HUES48 (cell line): ENCODE measurements at regions not wholly inside any gene's neighbourhood (a gene's known extent, or its start where the extent isn't known, plus 50 kb on each side); places are given as distances from the start of the nearest gene placed in this dataset.

ENCODE experiments used
- H3K27ac ChIP-seq: one replicate; pipeline ENCODE4 v1.7.0; 2013; ENCODE audit warnings: low read depth, low read length, inconsistent platforms
- H3K27me3 ChIP-seq: 2 replicates; pipeline ENCODE4 v1.6.1; 2013; ENCODE audit warnings: mild to moderate bottlenecking, low read length; ENCODE audit not compliant: control insufficient read depth, insufficient read depth
- H3K36me3 ChIP-seq: 2 replicates; pipeline ENCODE4 v1.6.1; 2013; ENCODE audit warnings: low read length; ENCODE audit not compliant: control insufficient read depth, insufficient read depth
- H3K4me1 ChIP-seq: 2 replicates; pipeline ENCODE4 v1.6.1; 2013; ENCODE audit warnings: mild to moderate bottlenecking, low read length; ENCODE audit not compliant: control insufficient read depth, insufficient read depth
- H3K4me3 ChIP-seq: 2 replicates; pipeline ENCODE4 v1.5.1; 2013; ENCODE audit warnings: mild to moderate bottlenecking, low read depth, low read length
- H3K9ac ChIP-seq: 2 replicates; pipeline ENCODE4 v1.6.1; 2013; ENCODE audit warnings: mild to moderate bottlenecking, low read depth, low read length, moderate library complexity
- H3K9me3 ChIP-seq: 2 replicates; pipeline ENCODE4 v1.6.1; 2013; ENCODE audit warnings: low read length; ENCODE audit not compliant: control insufficient read depth, insufficient read depth

- no peak overlapping the region for H3K27ac ChIP-seq
- no peaks in the 10 kb centered on the region for H3K9me3 ChIP-seq
- H3K27me3 ChIP-seq, result no peaks in the 10 kb centered on the region
- H3K4me1 ChIP-seq, result peaks cover 11% of the 10 kb centered on the region; the same call in 1 of the 2 replicates
- no peak overlapping the region for H3K9ac ChIP-seq
- no peaks in the 10 kb centered on the region for H3K36me3 ChIP-seq
- H3K4me3 ChIP-seq, result no peak overlapping the region
These were observed 445.8 kb downstream of the ATP23 start for GRCh38 chr12:58387199-58387598.

DNA sequence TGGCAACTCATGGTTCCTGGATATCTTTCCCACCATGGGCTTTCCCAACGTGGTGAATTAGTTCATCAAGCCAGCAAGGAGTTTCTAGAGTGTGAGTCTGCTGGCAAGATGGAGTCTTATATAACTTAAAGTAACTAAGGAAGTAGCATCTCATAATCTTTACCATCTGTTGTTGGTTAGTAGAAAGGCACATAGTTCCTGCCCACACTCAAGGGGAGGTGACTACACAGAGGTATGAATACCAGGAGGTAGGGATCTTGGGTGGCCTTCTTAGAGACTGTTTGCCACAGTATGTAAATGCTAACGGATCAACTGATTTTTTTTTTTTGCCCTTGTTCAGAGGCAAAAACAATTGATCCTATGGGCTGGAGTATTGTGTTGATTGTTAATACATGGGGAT is 446.9 kb downstream of the ATP23 start:
- Histone ChIP-seq H3K27me3 (no peaks in the 10 kb centered on the region), H3K4me1 (peaks cover 11% of the 10 kb centered on the region; the same call in 1 of the 2 replicates), H3K27ac (no peak overlapping the region), H3K4me3 (no peak overlapping the region), H3K9ac (no peak overlapping the region), H3K9me3 (no peaks in the 10 kb centered on the region), H3K36me3 (no peaks in the 10 kb centered on the region)

- Histone ChIP-seq H3K4me3 (no peak overlapping the region), H3K27ac (no peak overlapping the region), H3K9me3 (no peaks in the 10 kb centered on the region)
These were observed 451.8 kb downstream of the ATP23 start for GRCh38 chr12:58393152-58393551.

GRCh38 chr12:58395056-58395455 is 453.7 kb downstream of the ATP23 start:
- Histone ChIP-seq H3K27ac (no peak overlapping the region), H3K9me3 (no peaks in the 10 kb centered on the region), H3K36me3 (no peaks in the 10 kb centered on the region), H3K27me3 (no peaks in the 10 kb centered on the region), H3K4me1 (no peaks in the 10 kb centered on the region), H3K9ac (no peak overlapping the region), H3K4me3 (no peak overlapping the region)

More at GRCh38 chr12:58393152-58393551, 451.8 kb downstream of the ATP23 start:
- Histone ChIP-seq H3K27me3 (no peaks in the 10 kb centered on the region), H3K36me3 (no peaks in the 10 kb centered on the region), H3K4me1 (no peaks in the 10 kb centered on the region), H3K9ac (no peak overlapping the region)

- Histone ChIP-seq H3K4me1 (no peaks in the 10 kb centered on the region), H3K36me3 (no peaks in the 10 kb centered on the region), H3K9me3 (no peaks in the 10 kb centered on the region), H3K27ac (no peak overlapping the region), H3K27me3 (no peaks in the 10 kb centered on the region), H3K4me3 (no peak overlapping the region), H3K9ac (no peak overlapping the region)
These were observed 454.1 kb downstream of the ATP23 start for GRCh38 chr12:58395470-58395869.

DNA sequence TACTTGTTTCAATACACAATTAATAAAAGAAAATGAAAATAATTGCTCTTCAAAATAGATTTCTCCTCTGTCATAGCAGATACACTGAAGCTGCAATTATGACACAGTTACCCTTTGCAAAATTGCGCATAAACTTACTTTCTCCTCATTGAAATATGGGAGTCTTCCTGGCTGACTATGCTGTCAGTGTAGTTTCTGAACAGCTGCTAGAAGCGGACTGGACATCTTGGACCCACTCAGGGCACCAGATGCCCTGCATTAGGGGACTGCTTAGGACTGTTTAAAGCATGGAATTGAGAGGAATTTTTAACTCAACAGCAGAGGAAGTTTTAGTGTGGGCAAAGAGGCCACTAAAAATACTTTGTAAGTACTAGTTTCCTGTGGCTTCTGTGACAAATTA is 454.9 kb downstream of the ATP23 start:
- no peaks in the 10 kb centered on the region for H3K9me3 ChIP-seq
- H3K9ac ChIP-seq, result no peak overlapping the region

DNA sequence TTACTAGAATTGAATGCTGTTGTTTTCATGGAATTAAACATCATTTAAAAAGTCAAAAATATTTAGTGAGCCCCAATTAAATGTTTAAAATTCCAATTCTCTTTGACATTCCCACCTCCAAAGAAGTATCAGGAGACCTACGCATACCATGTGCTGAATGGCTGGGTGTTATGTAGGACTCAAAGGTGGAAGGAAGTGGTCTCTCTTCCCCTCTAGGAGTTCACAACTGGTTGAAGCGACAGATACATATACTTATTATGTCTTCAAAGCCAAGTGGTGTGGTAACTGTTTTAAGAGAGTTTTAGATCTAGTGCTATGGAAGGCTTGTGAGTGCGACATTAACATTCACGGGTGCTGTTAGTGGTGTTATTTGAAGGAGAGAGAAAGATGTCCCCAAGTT is 464.0 kb downstream of the ATP23 start:
- Histone ChIP-seq H3K36me3 (no peaks in the 10 kb centered on the region), H3K27ac (no peak overlapping the region), H3K9me3 (no peaks in the 10 kb centered on the region), H3K4me1 (peaks cover 9% of the 10 kb centered on the region; the same call in 1 of the 2 replicates), H3K9ac (no peak overlapping the region), H3K27me3 (no peaks in the 10 kb centered on the region), H3K4me3 (no peak overlapping the region)

More for the DNA sequence above, 454.9 kb downstream of the ATP23 start:
- H3K27me3 ChIP-seq, result no peaks in the 10 kb centered on the region
- no peaks in the 10 kb centered on the region for H3K4me1 ChIP-seq
- no peak overlapping the region for H3K27ac ChIP-seq
- no peak overlapping the region for H3K4me3 ChIP-seq
- no peaks in the 10 kb centered on the region for H3K36me3 ChIP-seq

DNA sequence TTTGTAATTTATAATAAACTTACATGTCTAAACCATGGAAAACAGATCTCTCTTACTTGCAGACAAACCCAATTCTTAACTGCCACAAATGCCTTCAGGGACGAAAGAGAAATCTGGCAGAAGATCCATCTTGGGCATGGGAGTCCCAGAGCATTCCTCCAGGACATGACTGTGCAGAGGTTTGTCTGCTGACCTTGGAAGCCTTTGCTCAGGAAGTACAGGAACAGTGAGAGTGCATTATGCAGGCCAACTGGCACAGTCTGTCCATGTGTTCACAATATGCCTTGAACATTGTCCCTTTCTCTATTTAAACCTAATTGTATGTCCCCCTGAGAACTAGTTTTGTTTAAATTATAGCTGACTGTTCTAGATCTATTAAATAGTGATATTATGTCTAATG is 467.1 kb downstream of the ATP23 start:
- Histone ChIP-seq H3K9me3 (no peaks in the 10 kb centered on the region), H3K27ac (no peak overlapping the region), H3K9ac (no peak overlapping the region), H3K4me3 (no peak overlapping the region), H3K4me1 (peaks cover 9% of the 10 kb centered on the region; the same call in 1 of the 2 replicates), H3K36me3 (no peaks in the 10 kb centered on the region), H3K27me3 (no peaks in the 10 kb centered on the region)

GRCh38 chr12:58412461-58413060 is 471.2 kb downstream of the ATP23 start:
- H3K4me1 ChIP-seq, result peaks cover 15% of the 10 kb centered on the region; the same call in 1 of the 2 replicates
- no peak overlapping the region for H3K27ac ChIP-seq
- no peaks in the 10 kb centered on the region for H3K27me3 ChIP-seq
- no peak overlapping the region for H3K4me3 ChIP-seq
- H3K9me3 ChIP-seq, result no peaks in the 10 kb centered on the region
- no peak overlapping the region for H3K9ac ChIP-seq
- no peaks in the 10 kb centered on the region for H3K36me3 ChIP-seq

GRCh38 chr12:58413794-58414193 is 472.4 kb downstream of the ATP23 start:
- H3K9me3 ChIP-seq, result no peaks in the 10 kb centered on the region
- H3K4me3 ChIP-seq, result no peak overlapping the region
- no peaks in the 10 kb centered on the region for H3K27me3 ChIP-seq
- H3K36me3 ChIP-seq, result no peaks in the 10 kb centered on the region
- H3K9ac ChIP-seq, result no peak overlapping the region
- peaks cover 15% of the 10 kb centered on the region; the same call in 1 of the 2 replicates for H3K4me1 ChIP-seq
- H3K27ac ChIP-seq, result peak overlapping the region; percentile 59

- Histone ChIP-seq H3K4me3 (no peak overlapping the region), H3K27ac (peak overlapping the region; percentile 59), H3K9me3 (no peaks in the 10 kb centered on the region), H3K9ac (no peak overlapping the region), H3K27me3 (no peaks in the 10 kb centered on the region), H3K36me3 (no peaks in the 10 kb centered on the region), H3K4me1 (peaks cover 15% of the 10 kb centered on the region; the same call in 1 of the 2 replicates)
These were observed 473.1 kb downstream of the ATP23 start for GRCh38 chr12:58414398-58414871.
